Prostate gland (tissue), 2 donors: ENCODE measurements at regions not wholly inside any gene's neighbourhood (a gene's known extent, or its start where the extent isn't known, plus 50 kb on each side); places are given as distances from the start of the nearest gene placed in this dataset.

ENCODE experiments used
- POLR2A ChIP-seq: fragments of 450-650 bp; IDR thresholded peaks from one replicate; pipeline ENCODE4 v1.6.1; 2016; ENCODE audit warnings: antibody characterized with exemption, mild to moderate bottlenecking
- POLR2AphosphoS5 ChIP-seq: sonication (generic); formaldehyde crosslinking; IDR thresholded peaks from one replicate; pipeline ENCODE4 v1.6.1; 2017; ENCODE audit warnings: antibody characterized with exemption
- TF ChIP-seq, protein P1 (sequence below), 4 experiments: fragments of 200-600 bp in 2 of 4; fragments of 450-650 bp in 2 of 4; sonication (generic) in 2 of 4; IDR thresholded peaks; 1 replicate in 3 of 4; 2 replicates in 1 of 4; pipeline ENCODE4 v1.5.1; 2016 to 2019; ENCODE audit warnings: antibody characterized with exemption in 4 of 4, mild to moderate bottlenecking in 2 of 4, moderate library complexity in 2 of 4

DNA sequence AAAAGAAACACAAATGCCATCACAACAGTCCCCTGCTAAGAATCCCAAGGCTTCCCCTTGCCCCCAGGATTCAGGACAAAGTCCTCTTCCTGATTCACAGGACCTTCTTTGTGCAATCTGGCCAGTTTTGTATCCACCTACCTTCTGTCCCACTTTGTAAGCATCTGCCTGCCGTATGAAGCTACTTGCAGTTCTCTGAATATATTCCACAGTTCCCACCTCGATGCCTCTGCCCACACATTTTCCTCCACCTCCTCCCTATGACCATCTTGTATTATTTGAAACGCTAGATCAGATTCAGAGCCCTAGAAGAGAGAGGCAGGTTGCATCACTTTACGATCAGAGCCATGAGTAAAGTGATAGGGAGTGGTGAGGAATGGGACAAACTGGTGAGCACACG lies 159.2 kb upstream of the XYLT1 start:
- TF ChIP-seq POLR2AphosphoS5, result no peak
- TF ChIP-seq POLR2A, result no peak
- TF ChIP-seq, protein P1, sequence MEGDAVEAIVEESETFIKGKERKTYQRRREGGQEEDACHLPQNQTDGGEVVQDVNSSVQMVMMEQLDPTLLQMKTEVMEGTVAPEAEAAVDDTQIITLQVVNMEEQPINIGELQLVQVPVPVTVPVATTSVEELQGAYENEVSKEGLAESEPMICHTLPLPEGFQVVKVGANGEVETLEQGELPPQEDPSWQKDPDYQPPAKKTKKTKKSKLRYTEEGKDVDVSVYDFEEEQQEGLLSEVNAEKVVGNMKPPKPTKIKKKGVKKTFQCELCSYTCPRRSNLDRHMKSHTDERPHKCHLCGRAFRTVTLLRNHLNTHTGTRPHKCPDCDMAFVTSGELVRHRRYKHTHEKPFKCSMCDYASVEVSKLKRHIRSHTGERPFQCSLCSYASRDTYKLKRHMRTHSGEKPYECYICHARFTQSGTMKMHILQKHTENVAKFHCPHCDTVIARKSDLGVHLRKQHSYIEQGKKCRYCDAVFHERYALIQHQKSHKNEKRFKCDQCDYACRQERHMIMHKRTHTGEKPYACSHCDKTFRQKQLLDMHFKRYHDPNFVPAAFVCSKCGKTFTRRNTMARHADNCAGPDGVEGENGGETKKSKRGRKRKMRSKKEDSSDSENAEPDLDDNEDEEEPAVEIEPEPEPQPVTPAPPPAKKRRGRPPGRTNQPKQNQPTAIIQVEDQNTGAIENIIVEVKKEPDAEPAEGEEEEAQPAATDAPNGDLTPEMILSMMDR (IDR thresholded peaks at IDR 0.05), result no peak
